GM18867 (cell line): ENCODE measurements at regions not wholly inside any gene's neighbourhood (a gene's known extent, or its start where the extent isn't known, plus 50 kb on each side); places are given as distances from the start of the nearest gene placed in this dataset.
"Not testable (repeated sequence)": the region's sequence is repeated elsewhere in the genome, so short reads cannot be mapped to it uniquely, and the experiment has no call there.

Source experiments
- ATAC-seq: cut with Tn5 transposase; IDR thresholded peaks from one replicate; pipeline ENCODE4 v1.9.1; 2021; ENCODE audit warnings: mild to moderate bottlenecking, moderate library complexity; ENCODE audit not compliant: unreplicated experiment

GRCh38 chr9:111094433-111094924 is 56.2 kb upstream of the LPAR1 start:
- no peak for ATAC-seq

- not testable (repeated sequence) for ATAC-seq
Observed at GRCh38 chr9:111092167-111092566, 53.9 kb upstream of the LPAR1 start.
